Activated T-helper 1 cell treated with anti-CD3 and anti-CD28 coated beads, Interleukin-2, amount 50 U/mL, for 16 hours (primary cell): ENCODE measurements at regions not wholly inside any gene's neighbourhood (a gene's known extent, or its start where the extent isn't known, plus 50 kb on each side); places are given as distances from the start of the nearest gene placed in this dataset.
"Not testable (repeated sequence)": the region's sequence is repeated elsewhere in the genome, so short reads cannot be mapped to it uniquely, and the experiment has no call there.

Source experiments
- DNase-seq, 2 donors: peaks; one replicate each; pipeline ENCODE4 v3.0.0-alpha.2; 2020; ENCODE audit warnings: low read depth in 1 of 2, low spot score in 1 of 2

- no peak for DNase-seq
Observed at GRCh38 chr1:60746278-60746791, 336.0 kb upstream of the NFIA start.

- DNase-seq = no peak
Observed at GRCh38 chr1:60745484-60745883, 336.9 kb upstream of the NFIA start.

DNA sequence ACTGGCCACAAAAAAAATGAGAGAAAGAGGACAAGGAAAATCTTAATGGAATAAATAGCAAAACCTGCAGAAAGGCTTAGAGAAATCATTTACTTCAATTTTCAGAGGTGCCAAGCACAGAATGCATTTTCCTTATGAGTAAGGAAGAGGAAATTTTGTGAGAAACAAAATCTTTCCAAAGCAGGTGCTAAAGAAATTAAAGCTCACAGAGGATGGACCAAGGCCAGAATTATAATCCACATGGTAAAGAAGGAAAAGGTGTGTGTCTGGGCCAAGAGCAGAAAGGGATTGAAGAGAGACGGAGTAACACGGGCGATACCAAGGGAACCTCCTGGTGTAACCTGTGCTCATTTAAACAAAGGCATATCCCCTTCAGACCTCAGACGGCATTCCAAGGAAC is 340.0 kb upstream of the NFIA start:
- DNase-seq = no peak

GRCh38 chr1:60740154-60740553 is 342.2 kb upstream of the NFIA start:
- DNase-seq = no peak

DNA sequence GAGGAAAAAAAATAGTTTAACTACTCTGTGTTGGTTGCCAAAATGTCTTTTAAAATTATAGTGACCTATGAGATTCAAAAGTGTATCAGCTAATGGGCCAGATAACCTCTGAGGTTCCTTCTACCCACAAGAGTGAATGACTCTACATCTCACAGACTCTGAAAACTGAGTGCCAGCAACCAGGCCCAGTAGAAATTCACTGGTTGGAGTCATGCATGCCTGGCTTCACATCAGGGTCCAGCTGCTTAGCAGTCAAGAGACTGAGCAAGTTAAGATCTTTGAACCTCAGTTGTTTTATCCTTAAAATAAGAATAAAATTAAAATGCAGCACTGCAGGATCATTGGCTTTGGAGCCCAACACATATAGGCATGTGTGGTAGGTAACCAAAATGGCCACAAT is 342.6 kb upstream of the NFIA start:
- no peak for DNase-seq

- no peak for DNase-seq
Observed at GRCh38 chr1:60732977-60733401, 349.4 kb upstream of the NFIA start.

- DNase-seq = no peak
Observed at GRCh38 chr1:60731321-60731720, 351.0 kb upstream of the NFIA start.

GRCh38 chr1:60727552-60727951 is 354.8 kb upstream of the NFIA start:
- DNase-seq = no peak

- no peak for DNase-seq
Observed at GRCh38 chr1:60716472-60716871, 365.9 kb upstream of the NFIA start.

DNA sequence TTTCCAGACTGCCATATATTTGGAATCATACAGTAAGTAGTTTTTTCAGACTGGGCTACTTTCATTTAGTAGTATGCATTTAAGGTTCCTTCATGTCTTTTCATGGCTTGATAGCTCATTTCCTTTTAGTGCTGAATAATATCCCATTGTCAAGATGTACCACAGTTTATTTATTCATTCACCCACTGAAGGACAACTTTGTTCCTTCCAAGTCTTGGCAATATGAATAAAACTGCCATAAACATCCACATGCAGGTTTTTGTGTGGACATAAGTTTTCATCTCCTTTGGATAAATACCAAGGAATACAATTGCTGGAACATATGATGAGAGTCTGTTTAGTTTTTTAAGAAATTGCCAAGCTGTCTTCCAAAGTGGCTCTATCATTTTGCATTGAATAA is 366.4 kb upstream of the NFIA start:
- DNase-seq = no peak

DNA sequence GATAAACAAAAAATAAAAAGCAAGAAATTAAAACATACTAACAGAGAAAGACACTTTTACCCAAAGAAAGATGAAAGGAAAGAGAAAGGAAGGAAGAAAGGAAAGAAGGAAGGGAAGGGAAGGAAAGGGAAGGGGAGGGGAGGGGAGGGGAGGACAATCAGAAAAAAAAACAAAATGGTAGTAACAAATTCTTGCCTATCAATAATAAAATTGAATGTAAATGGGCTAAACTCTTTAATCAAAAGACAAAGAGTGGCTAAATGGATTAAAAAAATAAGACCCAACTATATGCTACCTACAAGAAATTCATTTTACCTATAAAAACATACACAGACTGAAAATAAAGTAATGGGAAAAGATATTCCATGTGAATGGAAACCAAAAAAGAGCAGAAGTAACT is 372.9 kb upstream of the NFIA start:
- no peak for DNase-seq

- no peak for DNase-seq
Observed at GRCh38 chr1:60705026-60705425, 377.3 kb upstream of the NFIA start.

- no peak for DNase-seq
Observed at GRCh38 chr1:60703155-60703554, 379.2 kb upstream of the NFIA start.

DNA sequence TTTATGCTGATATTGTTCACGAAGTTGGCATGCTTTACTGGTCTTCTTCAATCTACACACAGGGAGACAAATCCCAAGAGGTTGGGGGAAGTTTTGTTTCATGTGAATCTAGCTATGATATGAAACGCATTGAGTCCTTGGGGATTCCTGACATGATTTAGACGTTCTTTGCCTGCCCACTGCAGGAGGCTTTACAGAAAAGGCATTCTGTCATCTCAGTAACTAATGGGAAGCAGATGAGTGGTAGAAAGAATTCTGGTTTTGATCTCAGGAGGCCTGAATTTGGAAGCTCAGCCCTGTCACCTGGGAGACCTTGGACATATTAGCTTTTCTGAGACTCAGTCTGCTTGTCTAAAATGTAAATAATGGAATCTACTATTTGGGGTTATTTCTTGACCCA is 383.0 kb upstream of the NFIA start:
- no peak for DNase-seq

GRCh38 chr1:60697204-60697994 is 385.0 kb upstream of the NFIA start:
- no peak for DNase-seq

DNA sequence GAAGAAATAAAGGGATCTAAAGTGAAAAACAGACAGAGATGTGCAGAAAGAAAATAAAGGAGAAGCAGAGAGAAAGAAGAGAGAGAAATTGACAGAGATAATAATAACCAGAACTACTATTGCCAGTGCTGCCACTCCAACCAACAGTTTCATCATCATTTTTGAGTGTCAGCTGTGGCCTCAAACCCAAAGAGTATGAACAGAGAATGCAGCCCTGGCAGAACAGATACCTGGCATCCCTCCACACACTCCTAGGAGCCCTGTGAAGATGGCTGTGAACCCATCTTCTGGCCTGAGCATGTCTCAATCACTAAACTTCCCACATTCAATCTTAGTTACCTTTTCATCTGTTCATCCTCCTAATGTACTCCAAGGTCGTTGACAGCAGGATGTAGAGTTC is 385.8 kb upstream of the NFIA start:
- DNase-seq = no peak

GRCh38 chr1:60695716-60696171 is 386.6 kb upstream of the NFIA start:
- no peak for DNase-seq

DNA sequence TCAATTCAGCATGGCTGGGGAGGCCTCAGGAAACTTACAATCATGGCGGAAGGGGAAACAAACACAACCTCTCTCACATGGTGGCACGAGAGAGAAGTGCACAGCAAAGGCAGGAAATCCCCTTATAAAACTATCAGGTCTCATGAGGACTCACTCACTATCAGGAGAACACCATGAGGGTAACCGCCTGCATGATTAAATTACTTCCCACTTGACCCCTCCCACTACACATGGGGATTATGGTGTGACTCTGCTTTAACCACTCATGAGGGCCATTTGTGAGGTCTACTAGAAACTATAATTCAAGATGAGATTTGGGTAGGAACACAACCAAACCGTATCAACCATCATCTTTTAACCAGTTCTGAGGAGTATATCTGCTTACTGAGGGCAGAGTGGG is 387.4 kb upstream of the NFIA start:
- no peak for DNase-seq

- no peak for DNase-seq
Observed at GRCh38 chr1:60692031-60692430, 390.3 kb upstream of the NFIA start.

DNA sequence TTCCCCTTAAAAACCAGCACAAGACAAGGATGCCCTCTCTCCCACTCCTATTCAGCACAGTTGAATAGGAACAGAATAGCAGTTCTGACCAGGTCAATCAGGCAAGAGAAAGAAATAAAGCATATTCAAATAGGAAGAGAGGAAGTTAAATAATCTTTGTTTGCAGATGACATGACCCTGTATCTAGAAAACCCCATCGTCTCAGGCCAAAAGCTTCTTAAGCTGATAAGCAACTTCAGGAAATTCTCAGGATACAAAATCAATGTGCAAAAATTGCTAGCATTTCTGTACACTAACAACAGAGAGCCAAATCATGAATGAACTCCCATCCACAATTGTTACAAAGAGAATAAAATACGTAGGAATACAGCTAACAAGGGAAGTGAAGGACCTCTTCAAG is 394.1 kb upstream of the NFIA start:
- not testable (repeated sequence) for DNase-seq

GRCh38 chr1:60681095-60681860 is 401.1 kb upstream of the NFIA start:
- DNase-seq = no peak
